Osteoblast (primary cell): ENCODE measurements at regions not wholly inside any gene's neighbourhood (a gene's known extent, or its start where the extent isn't known, plus 50 kb on each side); places are given as distances from the start of the nearest gene placed in this dataset.
"Not testable (repeated sequence)": the region's sequence is repeated elsewhere in the genome, so short reads cannot be mapped to it uniquely, and the experiment has no call there.

Source experiments
- DNase-seq: peaks from one replicate; pipeline ENCODE4 v3.0.0; 2011; ENCODE audit warnings: low spot score, mixed read lengths; ENCODE audit not compliant: insufficient read length; ENCODE audit errors: missing footprints
- H2AFZ ChIP-seq: 2 replicates; pipeline ENCODE4 v1.6.0; 2011; ENCODE audit warnings: mild to moderate bottlenecking, low read length
- H3K27ac ChIP-seq: 2 replicates; pipeline ENCODE4 v1.5.1; 2011; ENCODE audit warnings: mild to moderate bottlenecking, low read depth, low read length, moderate library complexity
- H3K27me3 ChIP-seq: 2 replicates; pipeline ENCODE4 v1.6.0; 2012; ENCODE audit warnings: mild to moderate bottlenecking, control low read depth, inconsistent platforms, low read length, moderate library complexity; ENCODE audit not compliant: insufficient read depth
- H3K36me3 ChIP-seq: 2 replicates; pipeline ENCODE4 v1.5.1; 2011; ENCODE audit warnings: mild to moderate bottlenecking, low read length, control low read depth, moderate library complexity; ENCODE audit not compliant: insufficient read depth
- H3K4me1 ChIP-seq: 2 replicates; pipeline ENCODE4 v1.5.1; 2011; ENCODE audit warnings: mild to moderate bottlenecking, low read length, control low read depth, moderate library complexity; ENCODE audit not compliant: insufficient read depth
- H3K4me2 ChIP-seq: 2 replicates; pipeline ENCODE4 v1.6.0; 2011; ENCODE audit warnings: mild to moderate bottlenecking, low read length; ENCODE audit not compliant: insufficient read depth
- H3K4me3 ChIP-seq: fragments of 200-600 bp; sonication (generic); 3 replicates; pipeline ENCODE4 v1.5.1; 2012; ENCODE audit warnings: mild to moderate bottlenecking, low read length, inconsistent platforms; ENCODE audit not compliant: insufficient read depth
- H3K79me2 ChIP-seq: 2 replicates; pipeline ENCODE4 v1.6.0; 2012; ENCODE audit warnings: mild to moderate bottlenecking, low read length, control low read depth, inconsistent platforms; ENCODE audit not compliant: insufficient read depth
- H3K9me3 ChIP-seq: 2 replicates; pipeline ENCODE4 v1.5.1; 2011; ENCODE audit warnings: low read depth, low read length, control low read depth
- H4K20me1 ChIP-seq: 2 replicates; pipeline ENCODE4 v1.6.0; 2012; ENCODE audit warnings: mild to moderate bottlenecking, low read length, control low read depth; ENCODE audit not compliant: insufficient read depth
- CTCF ChIP-seq: IDR thresholded peaks from 2 replicates; pipeline ENCODE4 v1.5.1; 2011; ENCODE audit warnings: mild to moderate bottlenecking, low read depth, low read length, moderate library complexity; ENCODE audit errors: extremely low read depth

- H3K4me2 ChIP-seq = no peak overlapping the region
- no peaks in the 10 kb centered on the region for H3K27me3 ChIP-seq
- no peaks in the 10 kb centered on the region for H3K79me2 ChIP-seq
- H2AFZ ChIP-seq = no peak overlapping the region
- no peaks in the 10 kb centered on the region for H4K20me1 ChIP-seq
- no peak for DNase-seq
- no peak for TF ChIP-seq CTCF
- no peaks in the 10 kb centered on the region for H3K4me1 ChIP-seq
- H3K36me3 ChIP-seq = no peaks in the 10 kb centered on the region
- no peak overlapping the region for H3K27ac ChIP-seq
- no peaks in the 10 kb centered on the region for H3K9me3 ChIP-seq
- no peak overlapping the region for H3K4me3 ChIP-seq
Observed at GRCh38 chr12:83245156-83245555, 558.5 kb downstream of the TMTC2 start.

- H3K4me1 ChIP-seq = no peaks in the 10 kb centered on the region
- no peak overlapping the region for H3K4me2 ChIP-seq
- DNase-seq = no peak
- no peaks in the 10 kb centered on the region for H4K20me1 ChIP-seq
- no peaks in the 10 kb centered on the region for H3K36me3 ChIP-seq
- H3K79me2 ChIP-seq = no peaks in the 10 kb centered on the region
- no peak overlapping the region for H2AFZ ChIP-seq
- no peaks in the 10 kb centered on the region for H3K27me3 ChIP-seq
- TF ChIP-seq CTCF = no peak
- H3K27ac ChIP-seq = no peak overlapping the region
- H3K4me3 ChIP-seq = no peak overlapping the region
- H3K9me3 ChIP-seq = no peaks in the 10 kb centered on the region
Observed at GRCh38 chr12:83244001-83244400, 557.3 kb downstream of the TMTC2 start.

- not testable (repeated sequence) for H2AFZ ChIP-seq, H3K9me3 ChIP-seq, H3K79me2 ChIP-seq, H3K4me2 ChIP-seq, H4K20me1 ChIP-seq, H3K27ac ChIP-seq, DNase-seq, H3K4me3 ChIP-seq, H3K36me3 ChIP-seq, H3K27me3 ChIP-seq, H3K4me1 ChIP-seq
Observed at GRCh38 chr12:83233987-83234386, 547.3 kb downstream of the TMTC2 start.

GRCh38 chr12:83226960-83227359 is 540.3 kb downstream of the TMTC2 start:
- H3K4me1 ChIP-seq, DNase-seq, H2AFZ ChIP-seq, H3K79me2 ChIP-seq, H4K20me1 ChIP-seq, H3K27me3 ChIP-seq, H3K9me3 ChIP-seq, H3K4me2 ChIP-seq, H3K36me3 ChIP-seq, H3K27ac ChIP-seq, H3K4me3 ChIP-seq: not testable (repeated sequence)

GRCh38 chr12:83225806-83226205 is 539.1 kb downstream of the TMTC2 start:
- no peaks in the 10 kb centered on the region for H3K27me3 ChIP-seq
- H2AFZ ChIP-seq = no peak overlapping the region
- no peak overlapping the region for H3K4me3 ChIP-seq

More at GRCh38 chr12:83225806-83226205, 539.1 kb downstream of the TMTC2 start:
- DNase-seq = no peak
- H3K9me3 ChIP-seq = no peaks in the 10 kb centered on the region
- no peaks in the 10 kb centered on the region for H3K79me2 ChIP-seq
- no peaks in the 10 kb centered on the region for H3K4me1 ChIP-seq
- H3K36me3 ChIP-seq = no peaks in the 10 kb centered on the region
- no peak overlapping the region for H3K4me2 ChIP-seq
- TF ChIP-seq CTCF = no peak
- no peaks in the 10 kb centered on the region for H4K20me1 ChIP-seq
- no peak overlapping the region for H3K27ac ChIP-seq
